GM12891 (cell line): ENCODE measurements at regions not wholly inside any gene's neighbourhood (a gene's known extent, or its start where the extent isn't known, plus 50 kb on each side); places are given as distances from the start of the nearest gene placed in this dataset.

ENCODE experiments used
- DNase-seq: peaks from one replicate; pipeline ENCODE4 v3.0.0; 2011; ENCODE audit warnings: low spot score; ENCODE audit not compliant: insufficient read length
- FAIRE-seq: peaks from 2 replicates; lab custom pipeline; 2011; peaks lifted over from hg19 to GRCh38; lab: Jason Lieb, UNC
- PAX5 ChIP-seq: IDR thresholded peaks from 2 replicates; pipeline ENCODE4 v1.6.1; 2011; ENCODE audit warnings: low read length, moderate library complexity, mild to moderate bottlenecking; ENCODE audit not compliant: insufficient read depth, severe bottlenecking
- POLR2A ChIP-seq: IDR thresholded peaks from 2 replicates; pipeline ENCODE4 v1.6.1; 2011; ENCODE audit warnings: low read depth, low read length, control low read depth
- POLR2AphosphoS5 ChIP-seq: IDR thresholded peaks from 2 replicates; pipeline ENCODE4 v1.6.1; 2011; ENCODE audit warnings: low read depth, low read length, control low read depth
- POU2F2 ChIP-seq: IDR thresholded peaks from 2 replicates; pipeline ENCODE4 v1.6.1; 2011; ENCODE audit warnings: low read depth, mild to moderate bottlenecking, control low read depth, low read length, moderate library complexity
- SPI1 ChIP-seq: IDR thresholded peaks from 2 replicates; pipeline ENCODE4 v1.6.1; 2011; ENCODE audit warnings: low read depth, low read length, control low read depth
- TAF1 ChIP-seq: IDR thresholded peaks from 2 replicates; pipeline ENCODE4 v1.6.1; 2011; ENCODE audit warnings: low read depth, low read length, control low read depth

DNA sequence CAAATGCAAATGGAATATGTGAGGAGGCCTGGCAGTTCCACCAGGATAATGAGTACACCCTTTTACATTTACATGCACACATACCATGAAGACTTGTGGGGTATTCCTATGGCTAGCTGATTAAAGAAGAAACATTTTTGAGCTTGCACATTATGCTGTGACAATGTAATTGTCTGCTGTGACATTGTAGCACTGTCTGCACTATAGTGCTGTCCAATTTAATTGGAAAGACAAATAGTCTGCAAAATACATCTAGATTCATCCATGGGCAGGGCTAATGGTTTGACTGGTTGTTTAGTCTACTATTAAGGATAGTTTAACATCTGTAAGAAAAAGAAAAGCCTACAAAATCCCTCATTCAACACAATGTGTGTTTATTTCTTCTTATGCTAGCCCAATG is 1005.6 kb upstream of the LRFN5 start:
- no peak for TF ChIP-seq TAF1
- FAIRE-seq (no peak), DNase-seq (no peak)

DNA sequence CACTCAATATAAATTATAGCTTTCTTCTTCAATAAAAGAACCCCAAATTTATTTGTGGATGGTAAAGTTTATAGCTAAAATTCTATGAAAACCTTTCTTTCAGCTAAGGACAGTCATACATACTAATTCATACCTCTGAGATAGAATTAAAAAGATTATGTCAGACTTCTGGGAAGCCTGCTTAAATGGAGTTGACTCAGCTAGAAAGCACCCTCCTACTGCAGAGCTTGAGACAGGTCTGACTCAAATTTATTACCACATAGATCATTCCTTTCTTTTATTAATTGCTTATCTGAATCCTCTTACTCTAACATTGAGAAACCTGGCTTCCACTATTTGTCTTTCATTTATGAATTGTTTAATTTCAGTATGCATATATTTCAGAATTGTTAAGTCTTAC is 1007.0 kb upstream of the LRFN5 start:
- FAIRE-seq (no peak), DNase-seq (no peak)
- TF ChIP-seq PAX5 (no peak), POLR2AphosphoS5 (no peak), SPI1 (no peak), POLR2A (no peak), POU2F2 (no peak), TAF1 (no peak)

DNA sequence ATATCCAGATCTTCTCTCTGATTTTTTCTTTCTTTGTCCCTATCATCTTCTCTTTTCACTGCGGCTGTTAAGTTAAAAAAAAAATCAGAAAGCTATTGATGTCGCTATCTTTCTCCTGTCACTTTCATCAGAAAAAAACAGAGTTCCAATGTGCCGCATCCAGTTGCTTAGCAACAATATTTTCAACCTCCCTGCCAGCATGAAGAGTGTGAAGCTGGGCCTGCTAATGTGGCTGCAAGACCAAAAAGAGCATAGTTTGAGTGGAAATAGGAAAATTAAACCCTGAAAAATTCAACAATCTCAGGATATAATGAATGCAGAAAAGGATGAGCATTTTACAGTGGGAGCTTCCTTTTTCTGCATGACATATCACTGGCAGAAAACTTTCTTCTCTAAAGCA is 1025.4 kb upstream of the LRFN5 start:
- DNase-seq (no peak), FAIRE-seq (no peak)
- TF ChIP-seq POLR2AphosphoS5 = no peak
- no peak for TF ChIP-seq POLR2A
- TF ChIP-seq POU2F2 = no peak
- no peak for TF ChIP-seq TAF1
- no peak for TF ChIP-seq SPI1
- TF ChIP-seq PAX5 = no peak

DNA sequence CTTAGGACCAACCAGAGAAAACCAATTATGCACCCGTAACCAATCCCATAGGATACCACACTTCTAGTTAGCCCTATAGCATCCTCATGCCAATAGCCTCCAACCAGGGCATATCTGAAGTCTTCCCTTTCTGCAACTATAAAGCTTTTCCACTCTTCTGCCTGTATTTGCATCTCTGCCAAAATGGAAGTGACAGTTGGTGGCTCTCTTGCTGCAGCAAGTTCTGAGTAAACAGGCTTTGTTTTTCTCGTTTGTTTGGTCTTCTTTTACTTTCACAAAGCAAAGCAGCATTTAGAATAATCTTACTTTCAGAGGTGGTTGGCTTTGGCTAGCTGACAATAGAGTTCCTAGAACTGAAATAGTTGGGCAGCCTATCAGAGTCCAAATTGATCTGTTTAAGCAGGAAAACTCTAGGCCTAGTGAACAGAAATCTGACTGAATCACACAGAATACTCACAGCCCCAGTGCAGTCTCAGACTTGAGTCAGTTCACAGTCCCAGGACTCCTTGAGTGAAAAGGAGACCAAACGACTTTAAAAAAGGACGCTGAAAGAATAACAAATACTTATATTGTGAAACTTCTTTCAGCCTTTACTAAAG is 1029.7 kb upstream of the LRFN5 start:
- no peak for DNase-seq
- no peak for TF ChIP-seq PAX5
- no peak for TF ChIP-seq POLR2AphosphoS5
- TF ChIP-seq POLR2A = no peak
- no peak for TF ChIP-seq TAF1
- no peak for TF ChIP-seq SPI1
- no peak for TF ChIP-seq POU2F2
- no peak for FAIRE-seq

DNA sequence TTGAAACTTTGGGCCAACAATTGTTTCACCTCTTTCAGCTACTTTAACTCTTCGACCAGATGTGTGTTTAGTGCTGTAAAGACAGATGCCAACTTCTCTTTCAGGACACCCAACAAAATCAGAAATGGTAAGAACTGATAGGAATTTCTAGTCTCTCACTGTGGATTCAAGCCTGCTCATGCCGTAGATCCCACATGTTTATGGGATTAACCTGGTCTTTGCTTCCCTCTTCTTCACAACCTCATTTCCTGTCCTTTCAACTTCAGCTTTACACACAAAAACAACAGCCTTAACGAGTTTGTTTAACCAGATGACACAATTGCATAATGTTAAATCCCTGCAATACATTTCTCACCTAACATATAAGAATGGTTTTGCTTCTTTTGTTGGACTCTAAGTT is 1031.9 kb upstream of the LRFN5 start:
- no peak for FAIRE-seq
- no peak for DNase-seq
- TF ChIP-seq POLR2A (no peak), POU2F2 (no peak), TAF1 (no peak), PAX5 (no peak), SPI1 (no peak), POLR2AphosphoS5 (no peak)

DNA sequence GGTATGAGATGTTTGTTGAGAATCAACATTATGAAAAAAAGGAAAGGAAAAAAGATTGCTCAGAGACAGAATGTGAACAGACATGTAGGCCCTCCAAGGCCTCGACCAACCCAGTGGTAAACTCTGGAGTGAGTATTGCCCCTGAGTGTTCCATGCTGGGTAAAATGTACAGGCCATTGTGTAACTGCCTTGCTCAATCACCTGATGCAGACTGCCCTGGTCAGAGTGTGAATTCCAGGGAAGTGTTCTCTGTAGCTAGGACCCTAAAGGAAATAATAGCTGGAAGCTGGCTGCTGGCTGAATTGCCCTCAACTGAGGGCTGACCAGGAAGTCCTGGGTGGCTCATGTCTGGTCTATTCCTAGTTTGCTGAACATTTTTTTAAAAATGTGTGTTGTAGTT is 1081.4 kb upstream of the LRFN5 start:
- FAIRE-seq (no peak), DNase-seq (no peak)
- TF ChIP-seq POLR2AphosphoS5 = no peak
- no peak for TF ChIP-seq SPI1
- TF ChIP-seq TAF1 = no peak

DNA sequence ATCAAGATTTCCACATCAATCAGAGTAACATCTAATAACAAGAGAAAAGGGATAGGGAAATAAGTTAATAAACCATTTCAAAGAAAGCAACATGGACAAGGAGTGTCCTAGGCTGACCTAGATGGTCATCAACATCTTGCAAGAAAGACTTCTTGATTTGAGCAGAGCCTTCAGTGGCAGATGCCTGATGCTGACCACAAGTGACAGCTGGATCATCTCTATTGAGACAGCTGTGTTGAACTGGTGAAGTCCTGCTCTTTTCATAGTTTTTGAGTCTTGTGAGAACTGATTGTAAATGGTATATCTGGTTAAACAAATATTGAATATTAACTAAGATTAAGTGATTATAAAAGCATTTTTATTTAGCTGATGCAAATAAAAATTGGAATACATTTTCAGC is 1083.6 kb upstream of the LRFN5 start:
- DNase-seq = no peak
- TF ChIP-seq POLR2A = no peak
- no peak for TF ChIP-seq SPI1
- TF ChIP-seq POLR2AphosphoS5 = no peak
- no peak for TF ChIP-seq TAF1
- TF ChIP-seq PAX5 = no peak
- TF ChIP-seq POU2F2 = no peak
- no peak for FAIRE-seq

DNA sequence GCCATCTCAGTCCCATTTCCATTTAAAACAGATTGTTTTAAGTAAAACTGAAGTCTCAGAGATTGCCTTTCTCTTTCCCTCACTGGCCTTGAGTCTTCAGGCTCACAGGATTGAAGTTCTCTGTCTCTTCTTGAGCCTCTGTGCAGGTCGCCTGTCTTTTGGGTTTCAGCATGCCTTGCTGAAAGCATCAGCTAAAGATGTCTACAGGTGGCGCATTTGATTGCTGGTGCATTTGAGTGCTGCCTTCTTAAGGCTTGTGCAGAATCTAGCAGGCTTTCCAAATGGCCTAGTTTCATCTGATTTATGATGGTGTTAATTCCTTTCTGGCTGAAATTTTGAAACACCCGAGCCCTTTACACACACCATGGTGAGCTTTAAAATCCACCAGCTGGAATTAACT is 1062.2 kb upstream of the FBXO33 start:
- TF ChIP-seq POLR2AphosphoS5 (no peak), SPI1 (no peak), TAF1 (no peak), PAX5 (no peak), POLR2A (no peak), POU2F2 (no peak)
- FAIRE-seq = no peak
- DNase-seq = no peak

DNA sequence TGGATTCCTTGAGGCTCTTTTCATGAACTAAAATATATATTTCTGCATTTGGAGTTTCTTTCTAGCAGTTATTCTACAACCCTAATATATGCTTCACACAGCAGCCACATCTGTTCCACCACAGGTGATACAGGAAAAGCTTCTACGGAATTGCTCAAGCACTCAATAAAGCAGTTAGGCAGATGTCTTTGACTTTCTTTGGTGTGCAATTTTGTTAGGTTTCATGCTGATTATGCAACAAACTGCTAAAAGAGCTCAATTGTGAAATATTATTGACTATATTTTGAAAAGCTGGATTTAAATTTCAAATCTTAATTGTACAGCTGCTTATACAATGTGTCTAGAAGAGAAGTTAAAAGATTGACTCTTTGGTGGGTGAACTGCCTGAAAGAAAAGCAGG is 1055.6 kb upstream of the FBXO33 start:
- DNase-seq (no peak), FAIRE-seq (no peak)
- no peak for TF ChIP-seq POLR2AphosphoS5
- no peak for TF ChIP-seq POU2F2
- TF ChIP-seq TAF1 = no peak
- no peak for TF ChIP-seq POLR2A

DNA sequence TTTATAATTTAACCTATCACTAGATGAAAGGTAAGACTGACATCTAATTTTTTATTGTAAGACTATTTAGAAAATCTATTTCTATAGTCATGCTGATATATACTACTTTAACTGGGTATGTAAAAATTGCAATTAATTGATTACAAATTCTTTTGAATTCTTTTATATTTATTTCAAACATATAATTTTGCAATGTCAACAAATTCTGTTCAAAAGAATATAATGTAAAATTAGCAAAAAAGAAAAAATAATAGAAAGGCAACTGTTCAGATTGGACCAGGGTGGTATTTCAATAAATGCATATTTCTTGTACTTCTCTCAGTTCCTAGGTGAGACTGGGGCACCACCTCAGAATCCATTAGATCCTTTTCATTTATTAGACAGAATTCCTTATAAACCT is 1053.5 kb upstream of the FBXO33 start:
- FAIRE-seq (no peak), DNase-seq (no peak)
- TF ChIP-seq PAX5 (no peak), POLR2AphosphoS5 (no peak), POLR2A (no peak), TAF1 (no peak), SPI1 (no peak), POU2F2 (no peak)

DNA sequence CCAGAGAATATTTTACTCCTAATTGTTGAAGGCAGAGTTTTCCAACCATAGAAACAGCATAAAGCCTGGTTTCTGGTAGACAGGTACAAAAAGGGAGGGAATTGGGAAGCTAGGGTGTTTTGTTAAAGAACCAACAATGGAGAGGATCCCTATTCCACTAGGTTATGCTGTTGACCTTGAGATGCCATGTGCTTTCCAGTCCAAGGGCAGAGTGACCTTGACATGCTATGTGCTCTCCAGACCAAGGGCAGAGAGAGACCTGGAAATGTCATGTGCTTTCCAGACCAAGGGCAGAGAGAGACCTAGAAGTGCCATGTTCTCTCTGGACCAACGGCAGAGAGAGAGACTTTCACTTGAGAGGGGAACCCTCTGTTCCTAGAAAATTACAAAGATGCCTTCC is 1043.8 kb upstream of the FBXO33 start:
- DNase-seq (no peak), FAIRE-seq (no peak)
- TF ChIP-seq POLR2A = no peak
- TF ChIP-seq POLR2AphosphoS5 = no peak
- TF ChIP-seq POU2F2 = no peak
